ENCODE measurements at regions not wholly inside any gene's neighbourhood (a gene's known extent, or its start where the extent isn't known, plus 50 kb on each side); places are given as distances from the start of the nearest gene placed in this dataset.

DNA sequence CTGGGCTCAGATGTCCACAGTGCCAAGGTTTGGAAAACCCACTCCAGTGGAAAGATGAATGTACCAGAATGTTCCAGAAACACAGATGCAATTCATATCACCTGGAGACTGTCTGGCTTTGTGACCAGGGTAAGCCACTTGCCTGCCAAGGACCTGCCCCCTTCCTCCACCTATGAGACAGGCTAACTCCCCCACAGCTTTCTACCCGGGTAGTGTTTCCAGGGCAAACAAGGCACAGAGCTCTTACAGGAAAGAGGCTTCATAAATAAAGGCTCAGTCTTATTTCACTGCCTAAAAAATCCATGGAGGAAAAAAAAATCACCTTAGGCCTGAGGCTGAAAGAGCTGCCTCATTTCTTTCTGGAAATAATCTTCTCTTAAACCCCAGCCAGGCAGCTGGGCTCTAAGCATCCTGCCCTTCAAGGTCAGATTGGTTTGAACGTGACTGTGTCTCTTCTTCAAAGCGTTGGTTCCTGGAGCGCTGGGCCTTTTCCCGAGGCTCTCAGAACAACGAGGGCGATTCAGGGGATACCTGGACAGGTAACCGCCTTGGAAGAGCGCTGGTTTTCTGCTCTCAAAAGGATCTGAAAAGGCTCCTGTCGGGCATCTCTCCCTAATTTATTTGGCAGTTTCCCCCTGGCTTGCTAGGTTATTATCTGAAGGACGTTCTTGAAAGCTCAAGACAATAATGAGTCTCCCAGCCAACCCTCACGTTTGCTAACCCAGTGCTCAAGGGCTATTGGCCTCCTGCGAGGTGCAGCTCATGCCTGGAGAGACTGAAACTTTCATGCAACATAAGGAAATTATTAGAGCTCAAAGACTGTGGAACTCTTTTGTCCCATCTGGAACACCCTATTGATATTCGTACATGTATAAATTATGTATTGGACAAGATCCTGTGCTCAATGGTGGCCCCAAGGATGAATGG is 199.2 kb upstream of the PMEPA1 start:
- peaks cover 67% of the 10 kb centered on the region for H3K27me3 Mint-ChIP-seq
- no peaks in the 10 kb centered on the region for H3K4me1 Mint-ChIP-seq (ENCODE audit: low read depth)
- H3K36me3 Mint-ChIP-seq (ENCODE audit: low read depth) = no peaks in the 10 kb centered on the region
- no peak overlapping the region for H3K27ac Mint-ChIP-seq
- H3K9me3 Mint-ChIP-seq = no peaks in the 10 kb centered on the region
- DNase-seq = no peak
- H3K4me3 Mint-ChIP-seq = no peak overlapping the region

DNA sequence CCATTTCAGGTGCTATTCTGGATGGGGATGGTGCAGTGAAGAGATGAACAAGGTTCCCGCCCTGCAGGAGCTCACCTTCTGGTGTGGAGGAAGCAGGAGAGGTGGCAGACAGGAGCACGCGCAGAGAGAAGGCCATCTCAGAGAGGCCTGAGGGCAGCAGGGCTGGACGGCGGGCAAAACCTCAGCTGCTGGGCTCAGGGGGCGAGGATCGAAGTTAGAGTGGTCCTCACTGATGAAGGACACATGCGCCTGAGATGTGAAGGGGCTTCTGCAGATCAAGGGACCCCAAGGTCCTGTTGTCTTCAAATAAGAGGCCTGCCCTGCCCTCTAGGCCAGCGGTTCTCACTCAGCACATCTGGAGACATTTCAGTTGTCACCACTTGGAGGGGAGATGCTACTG is 198.4 kb upstream of the PMEPA1 start:
- H3K36me3 Mint-ChIP-seq (ENCODE audit: low read depth) = no peaks in the 10 kb centered on the region
- no peaks in the 10 kb centered on the region for H3K9me3 Mint-ChIP-seq
- H3K27ac Mint-ChIP-seq = no peak overlapping the region
- peaks cover 69% of the 10 kb centered on the region for H3K27me3 Mint-ChIP-seq
- no peaks in the 10 kb centered on the region for H3K4me1 Mint-ChIP-seq (ENCODE audit: low read depth)
- DNase-seq = no peak
- no peak overlapping the region for H3K4me3 Mint-ChIP-seq

DNA sequence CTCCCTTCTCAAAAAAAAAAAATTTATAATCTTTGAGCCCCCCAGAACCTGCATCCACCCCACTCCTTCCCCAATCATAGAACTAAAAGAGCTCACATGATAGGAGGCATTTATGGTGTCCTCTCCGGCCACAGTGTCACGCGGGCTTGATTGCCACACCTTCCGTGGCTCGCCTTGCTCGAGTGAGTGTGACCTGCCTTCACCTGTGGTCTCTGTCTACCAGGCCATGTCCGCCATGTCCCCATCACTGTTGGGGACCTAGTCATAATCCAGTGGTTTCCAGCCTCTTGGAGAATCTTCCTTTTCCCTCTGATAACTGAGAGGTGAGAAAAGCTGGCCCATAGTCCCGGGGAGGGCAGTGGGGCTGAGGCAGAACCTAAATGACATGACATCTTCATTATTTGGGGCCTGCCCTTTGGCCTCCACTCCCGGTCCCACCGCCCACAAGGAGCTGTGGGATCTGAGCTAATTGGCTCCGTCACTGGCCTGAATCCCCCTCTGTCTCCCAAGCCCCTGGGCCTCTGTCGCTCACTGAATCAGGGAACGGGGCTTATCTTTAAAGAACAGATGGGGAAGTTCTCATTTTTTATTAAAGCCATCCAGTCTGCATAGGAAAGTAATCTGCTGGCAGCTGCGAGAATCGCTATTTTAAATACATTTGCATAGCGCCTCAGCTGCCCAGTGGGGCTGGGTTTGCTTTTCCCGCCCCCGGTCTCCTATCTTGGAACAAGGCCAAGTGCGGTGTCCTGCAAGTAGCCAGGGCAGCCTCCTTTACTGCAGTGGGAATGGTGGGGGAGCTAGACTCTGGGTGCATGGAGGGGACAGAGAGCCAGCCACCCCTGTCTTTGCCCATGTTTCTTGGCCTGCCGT is 197.6 kb upstream of the PMEPA1 start:
- no peak overlapping the region for H3K27ac Mint-ChIP-seq
- peaks cover 61% of the 10 kb centered on the region for H3K27me3 Mint-ChIP-seq
- H3K4me1 Mint-ChIP-seq (ENCODE audit: low read depth) = no peaks in the 10 kb centered on the region
- no peak overlapping the region for H3K4me3 Mint-ChIP-seq
- H3K9me3 Mint-ChIP-seq = no peaks in the 10 kb centered on the region
- no peaks in the 10 kb centered on the region for H3K36me3 Mint-ChIP-seq (ENCODE audit: low read depth)
- no peak for DNase-seq

DNA sequence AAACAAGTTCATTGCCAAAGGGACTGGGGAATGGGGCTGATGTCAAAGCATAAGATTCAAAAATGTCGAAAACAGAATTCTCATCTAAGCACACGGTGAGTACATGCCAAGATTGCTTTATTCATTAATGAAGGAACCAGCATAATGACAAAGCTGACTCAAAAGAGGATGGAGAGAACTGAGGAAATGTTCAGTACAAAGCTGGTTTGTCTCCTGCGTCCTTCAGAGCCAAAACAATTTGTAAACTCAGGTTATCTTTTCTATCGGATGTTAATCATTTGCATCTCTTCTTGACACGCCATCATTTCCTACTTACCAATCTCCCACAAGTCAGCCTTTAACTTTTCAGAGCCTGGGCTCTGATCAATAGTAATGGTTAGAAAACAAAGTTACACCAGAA is 195.6 kb upstream of the PMEPA1 start:
- Mint-ChIP-seq H3K27me3 (peaks cover 60% of the 10 kb centered on the region), H3K4me3 (no peak overlapping the region), H3K4me1 (ENCODE audit: low read depth) (no peaks in the 10 kb centered on the region), H3K27ac (no peak overlapping the region), H3K9me3 (no peaks in the 10 kb centered on the region), H3K36me3 (ENCODE audit: low read depth) (no peaks in the 10 kb centered on the region)
- no peak for DNase-seq

DNA sequence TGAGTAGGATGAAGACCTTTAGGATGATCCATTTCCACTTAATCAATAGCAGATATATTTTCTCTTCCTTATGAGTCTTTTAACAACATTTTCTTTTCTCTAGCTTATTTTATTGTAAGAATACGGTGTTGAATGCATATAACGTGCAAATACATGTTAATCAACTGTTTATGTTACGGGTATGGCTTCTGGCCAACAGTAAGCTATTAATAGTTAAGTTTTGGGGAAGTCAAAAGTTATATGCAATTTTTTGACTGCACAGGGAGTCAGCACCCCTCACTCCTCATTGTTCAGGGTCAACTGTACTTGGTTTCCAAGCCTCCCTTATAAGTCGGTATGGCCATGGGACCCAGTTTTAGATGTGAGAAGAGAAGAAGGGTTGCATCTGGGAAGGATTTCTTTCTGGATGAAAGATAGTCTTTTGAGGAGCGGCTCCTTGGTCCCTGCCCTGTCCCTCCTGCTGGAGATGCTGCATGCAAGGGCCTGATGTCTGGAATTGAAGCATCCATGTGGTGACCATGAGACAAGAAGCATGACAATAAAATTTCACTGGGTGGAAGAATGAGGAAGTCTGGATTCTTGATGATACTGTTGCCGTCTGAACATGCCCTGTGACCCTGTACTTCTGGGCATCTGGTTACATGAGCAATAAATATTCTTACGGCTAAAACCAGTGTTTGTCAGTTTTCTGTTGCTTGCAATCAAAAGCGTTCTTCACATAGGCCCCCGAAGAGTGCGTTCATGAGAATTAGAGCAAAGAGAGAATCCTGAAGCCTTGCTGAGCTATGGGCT is 194.7 kb upstream of the PMEPA1 start:
- H3K27me3 Mint-ChIP-seq = peaks cover 56% of the 10 kb centered on the region

DNA sequence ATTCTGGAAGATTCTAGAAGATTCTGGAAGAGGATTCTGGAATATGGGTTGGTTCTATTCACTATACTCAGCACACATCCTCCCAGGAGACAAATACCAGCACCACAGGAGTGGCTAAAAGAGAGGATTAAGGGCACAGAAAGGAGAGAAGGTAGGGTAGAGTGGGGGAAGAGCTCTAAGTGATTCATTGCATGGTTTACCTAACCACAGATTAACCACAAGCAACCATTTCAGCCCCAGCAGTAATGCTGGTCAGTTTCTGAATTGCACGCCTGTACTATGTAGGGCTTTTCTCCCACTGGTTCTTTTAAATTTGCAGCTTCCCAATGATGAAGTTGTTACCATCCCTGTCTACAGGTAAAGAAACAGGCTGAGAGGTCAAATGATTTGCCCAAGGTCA is 192.7 kb upstream of the PMEPA1 start:
- no peaks in the 10 kb centered on the region for H3K36me3 Mint-ChIP-seq (ENCODE audit: low read depth)

More for the DNA sequence above, 194.7 kb upstream of the PMEPA1 start:
- Mint-ChIP-seq H3K9me3 (no peaks in the 10 kb centered on the region), H3K4me3 (no peak overlapping the region), H3K4me1 (ENCODE audit: low read depth) (no peaks in the 10 kb centered on the region), H3K27ac (no peak overlapping the region), H3K36me3 (ENCODE audit: low read depth) (no peaks in the 10 kb centered on the region)
- no peak for DNase-seq

DNA sequence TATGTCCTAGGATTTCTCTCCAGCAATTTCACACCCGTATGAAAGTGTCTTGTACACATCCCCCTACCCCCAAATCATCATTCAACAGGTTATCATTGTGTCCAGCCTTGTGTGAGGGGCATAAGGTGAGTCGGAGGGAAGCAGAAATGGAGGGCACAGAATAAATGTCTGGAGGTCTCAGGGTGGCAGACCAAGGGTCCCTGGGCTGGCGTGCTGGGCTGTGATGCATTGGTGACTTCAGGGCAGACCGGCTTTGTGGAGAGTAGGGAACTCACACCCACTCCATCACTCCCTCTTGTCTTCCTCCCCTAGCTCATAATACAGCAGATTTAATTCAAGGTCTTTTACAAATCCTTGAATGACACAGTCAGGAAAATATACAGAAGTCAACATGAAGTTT is 191.7 kb upstream of the PMEPA1 start:
- no peaks in the 10 kb centered on the region for H3K9me3 Mint-ChIP-seq
- no peaks in the 10 kb centered on the region for H3K36me3 Mint-ChIP-seq (ENCODE audit: low read depth)
- H3K27me3 Mint-ChIP-seq = peaks cover 44% of the 10 kb centered on the region
- no peak overlapping the region for H3K27ac Mint-ChIP-seq
- H3K4me3 Mint-ChIP-seq = no peak overlapping the region
- no peaks in the 10 kb centered on the region for H3K4me1 Mint-ChIP-seq (ENCODE audit: low read depth)
- DNase-seq = no peak

More for the DNA sequence above, 192.7 kb upstream of the PMEPA1 start:
- peaks cover 45% of the 10 kb centered on the region for H3K27me3 Mint-ChIP-seq
- H3K27ac Mint-ChIP-seq = no peak overlapping the region
- no peaks in the 10 kb centered on the region for H3K4me1 Mint-ChIP-seq (ENCODE audit: low read depth)
- no peaks in the 10 kb centered on the region for H3K9me3 Mint-ChIP-seq
- no peak overlapping the region for H3K4me3 Mint-ChIP-seq
- no peak for DNase-seq

DNA sequence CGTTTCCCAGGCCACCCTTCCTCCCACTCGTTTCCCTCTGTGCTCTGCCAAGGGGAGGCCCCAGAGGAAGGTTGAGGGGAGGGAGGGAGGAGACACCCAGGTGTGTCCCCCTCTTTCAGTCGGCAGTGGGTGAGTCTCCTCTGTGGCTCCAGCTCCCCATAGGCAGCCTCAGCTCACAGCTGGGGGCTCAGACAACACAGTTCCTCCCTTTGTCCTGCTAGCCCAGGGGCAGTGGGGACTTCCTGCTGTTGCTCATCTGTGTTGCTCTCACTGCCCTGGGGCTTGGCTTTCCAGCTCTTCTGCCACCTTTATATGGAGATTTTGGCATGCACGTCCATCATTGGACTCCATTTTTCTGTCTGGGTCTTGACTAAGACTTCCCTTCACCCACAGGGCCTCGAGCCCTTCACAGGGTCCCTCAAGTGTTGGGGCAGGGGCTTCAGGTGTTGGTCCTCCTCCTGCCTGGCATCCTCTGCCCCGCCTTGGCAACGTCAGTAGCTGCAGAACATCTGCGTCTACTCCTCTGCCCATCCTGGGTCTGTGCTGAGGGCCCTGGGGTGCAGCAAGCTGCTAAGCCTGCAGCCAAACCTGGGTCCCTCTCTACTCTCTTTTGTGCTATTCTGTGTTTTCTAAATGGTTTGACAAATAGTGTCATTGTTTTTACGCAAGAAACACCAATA is 190.6 kb upstream of the PMEPA1 start:
- Mint-ChIP-seq H3K27ac (no peak overlapping the region), H3K4me1 (ENCODE audit: low read depth) (no peaks in the 10 kb centered on the region), H3K4me3 (no peak overlapping the region), H3K36me3 (ENCODE audit: low read depth) (no peaks in the 10 kb centered on the region), H3K27me3 (peaks cover 32% of the 10 kb centered on the region), H3K9me3 (no peaks in the 10 kb centered on the region)
- DNase-seq = no peak

DNA sequence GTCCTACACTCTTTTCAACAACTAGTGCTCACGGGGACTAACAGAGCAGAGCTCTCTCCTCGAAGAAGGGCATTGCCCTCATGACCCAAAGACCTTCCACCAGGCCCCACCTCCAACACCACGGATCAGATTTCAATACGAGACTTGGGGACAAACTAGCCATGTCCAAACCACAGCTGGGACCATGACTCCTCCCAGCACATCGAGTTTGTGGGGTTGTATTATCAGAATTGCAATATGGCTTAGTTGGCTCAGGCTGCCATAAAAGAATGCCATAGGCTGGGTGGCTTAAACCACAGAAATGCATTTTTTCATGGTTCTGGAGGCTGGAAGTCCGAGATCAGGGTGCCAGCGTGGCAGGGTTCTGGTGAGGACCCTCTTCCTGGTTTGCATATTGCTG is 189.7 kb upstream of the PMEPA1 start:
- no peak overlapping the region for H3K27ac Mint-ChIP-seq
- H3K36me3 Mint-ChIP-seq (ENCODE audit: low read depth) = no peaks in the 10 kb centered on the region
- H3K4me1 Mint-ChIP-seq (ENCODE audit: low read depth) = no peaks in the 10 kb centered on the region
- peaks cover 24% of the 10 kb centered on the region for H3K27me3 Mint-ChIP-seq
- H3K4me3 Mint-ChIP-seq = no peak overlapping the region
- no peaks in the 10 kb centered on the region for H3K9me3 Mint-ChIP-seq
- no peak for DNase-seq

DNA sequence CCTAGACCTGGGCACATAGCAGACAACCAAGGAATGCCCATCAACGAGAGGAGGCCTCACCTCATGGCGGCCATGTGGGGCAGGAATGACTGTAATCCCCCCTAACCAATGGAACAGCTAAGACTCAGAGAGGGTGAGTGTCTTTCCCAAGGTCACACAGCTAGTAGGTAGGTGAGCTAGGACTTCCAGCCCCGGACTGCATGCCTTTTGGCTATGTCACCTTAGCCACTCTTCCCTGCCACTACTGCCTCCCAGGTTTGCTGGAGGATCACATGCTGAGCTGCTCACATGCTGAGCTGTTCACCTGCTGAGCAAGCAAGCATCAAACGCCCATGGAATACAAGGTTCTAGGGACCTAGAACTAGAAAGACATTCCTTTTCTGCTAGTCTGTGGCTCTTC is 188.5 kb upstream of the PMEPA1 start:
- Mint-ChIP-seq H3K4me1 (ENCODE audit: low read depth) (no peaks in the 10 kb centered on the region), H3K9me3 (no peaks in the 10 kb centered on the region), H3K27ac (no peak overlapping the region), H3K27me3 (peaks cover 22% of the 10 kb centered on the region), H3K4me3 (no peak overlapping the region), H3K36me3 (ENCODE audit: low read depth) (no peaks in the 10 kb centered on the region)
- no peak for DNase-seq

DNA sequence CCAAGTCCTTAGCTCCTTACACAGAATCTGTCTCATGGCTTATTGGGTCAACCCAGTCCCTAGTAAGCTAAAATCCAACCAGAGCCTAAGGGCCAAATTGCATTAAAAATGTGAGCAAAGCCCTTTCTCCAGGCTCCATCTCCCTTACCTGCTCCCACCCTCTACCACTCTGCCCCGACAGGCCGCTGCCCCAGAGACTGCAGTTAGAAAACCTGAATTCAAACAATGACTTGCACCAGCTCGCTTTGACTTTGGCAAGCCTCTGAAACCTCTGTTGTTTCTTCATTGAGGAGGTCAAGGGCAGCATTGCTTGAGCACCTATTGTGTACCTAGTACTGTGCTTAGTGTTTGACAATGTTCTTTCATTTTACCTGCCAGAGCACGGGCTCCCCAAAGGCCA is 188.1 kb upstream of the PMEPA1 start:
- H3K9me3 Mint-ChIP-seq = no peaks in the 10 kb centered on the region
- H3K4me3 Mint-ChIP-seq = no peak overlapping the region
- H3K27ac Mint-ChIP-seq = no peak overlapping the region
- H3K36me3 Mint-ChIP-seq (ENCODE audit: low read depth) = no peaks in the 10 kb centered on the region
- H3K27me3 Mint-ChIP-seq = peaks cover 27% of the 10 kb centered on the region
- no peaks in the 10 kb centered on the region for H3K4me1 Mint-ChIP-seq (ENCODE audit: low read depth)
- DNase-seq = no peak

DNA sequence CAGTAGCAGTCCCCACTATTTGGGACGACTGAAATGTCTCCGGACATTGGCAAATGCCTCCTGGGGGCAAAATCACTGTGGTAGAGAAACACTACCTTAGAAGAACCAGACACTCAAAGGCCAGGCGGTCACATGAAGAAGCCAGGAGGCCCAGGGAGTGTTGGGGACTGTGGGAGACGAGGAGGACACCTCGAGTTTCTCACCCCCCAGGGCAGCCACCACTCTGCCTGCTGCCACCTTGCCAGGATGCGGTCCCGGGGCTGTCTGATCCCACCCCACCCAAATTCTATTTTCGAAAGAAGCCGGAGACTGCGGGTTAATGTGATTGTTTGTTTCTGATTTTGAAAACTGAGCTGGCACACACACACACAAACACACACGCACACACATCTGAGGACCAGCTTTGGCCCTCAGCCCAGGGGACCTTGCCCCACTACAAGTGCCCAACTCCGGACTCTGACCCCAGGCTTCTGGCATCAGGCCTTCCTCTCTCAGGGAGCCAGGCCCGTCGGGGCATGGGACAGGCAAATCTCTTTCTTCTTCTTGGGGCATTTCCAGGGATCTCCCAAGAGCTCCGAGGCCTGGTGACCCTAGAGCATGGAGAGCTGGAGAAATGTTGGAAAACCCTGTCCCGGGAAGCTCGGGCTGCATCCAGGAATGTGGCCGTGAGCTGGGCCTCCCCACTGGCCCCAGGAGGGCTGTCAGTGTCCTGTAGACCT is 187.5 kb upstream of the PMEPA1 start:
- no peaks in the 10 kb centered on the region for H3K36me3 Mint-ChIP-seq (ENCODE audit: low read depth)
- no peak overlapping the region for H3K4me3 Mint-ChIP-seq
- no peaks in the 10 kb centered on the region for H3K4me1 Mint-ChIP-seq (ENCODE audit: low read depth)
- peaks cover 29% of the 10 kb centered on the region for H3K27me3 Mint-ChIP-seq
- H3K27ac Mint-ChIP-seq = no peak overlapping the region
- no peaks in the 10 kb centered on the region for H3K9me3 Mint-ChIP-seq
- no peak for DNase-seq

DNA sequence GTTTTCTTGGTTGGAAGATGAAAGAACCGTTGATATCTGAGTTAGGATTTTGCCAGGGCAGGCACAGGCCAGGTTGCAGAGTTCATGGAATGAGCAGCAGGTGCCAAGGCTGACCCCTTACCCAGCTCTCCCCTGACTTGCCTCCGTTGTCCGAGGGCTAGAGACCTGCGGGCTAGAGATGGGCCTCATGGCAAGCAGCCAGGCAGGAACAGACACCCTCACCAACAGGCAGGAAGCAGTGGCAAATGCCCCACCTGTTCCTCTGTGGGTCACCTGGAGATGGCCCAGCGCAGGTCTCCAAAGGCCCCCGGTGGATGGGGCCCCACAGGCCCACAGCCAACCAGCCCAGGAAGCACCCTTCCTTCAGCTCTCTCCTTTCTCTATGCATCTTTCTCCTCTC is 186.7 kb upstream of the PMEPA1 start:
- Mint-ChIP-seq H3K36me3 (ENCODE audit: low read depth) (no peaks in the 10 kb centered on the region), H3K27ac (no peak overlapping the region), H3K27me3 (peaks cover 37% of the 10 kb centered on the region), H3K4me3 (no peak overlapping the region), H3K9me3 (no peaks in the 10 kb centered on the region), H3K4me1 (ENCODE audit: low read depth) (no peaks in the 10 kb centered on the region)
- no peak for DNase-seq

All from activated T-cell treated with anti-CD3 and anti-CD28 coated beads, Interleukin-2, amount 50 U/mL, for 24 hours (primary cell).